IPS DF 6.9 (cell line): ENCODE measurements at regions not wholly inside any gene's neighbourhood (a gene's known extent, or its start where the extent isn't known, plus 50 kb on each side); places are given as distances from the start of the nearest gene placed in this dataset.
"Not testable (repeated sequence)": the region's sequence is repeated elsewhere in the genome, so short reads cannot be mapped to it uniquely, and the experiment has no call there.

Experiments
- DNase-seq: peaks from one replicate; pipeline ENCODE4 v3.0.0-alpha.2; 2013; ENCODE audit warnings: low read depth, low spot score
- H3K27ac ChIP-seq: one replicate; pipeline ENCODE4 v1.5.1; 2013; ENCODE audit warnings: low read length, control low read depth
- H3K27me3 ChIP-seq: 2 replicates; pipeline ENCODE4 v1.6.1; 2013; ENCODE audit warnings: mild to moderate bottlenecking, low read length; ENCODE audit not compliant: control insufficient read depth, insufficient read depth
- H3K36me3 ChIP-seq: 2 replicates; pipeline ENCODE4 v1.6.1; 2013; ENCODE audit warnings: low read length; ENCODE audit not compliant: control insufficient read depth, insufficient read depth
- H3K4me1 ChIP-seq: 2 replicates; pipeline ENCODE4 v1.6.1; 2013; ENCODE audit warnings: low read length; ENCODE audit not compliant: control insufficient read depth, insufficient read depth
- H3K4me3 ChIP-seq: 2 replicates; pipeline ENCODE4 v1.5.1; 2013; ENCODE audit warnings: mild to moderate bottlenecking, low read length
- H3K9me3 ChIP-seq: 2 replicates; pipeline ENCODE4 v1.6.1; 2013; ENCODE audit warnings: low read length, inconsistent platforms; ENCODE audit not compliant: control insufficient read depth, insufficient read depth
- WGBS: extraction: QIAGEN DNeasy Blood & Tissue Kit; methylation state at CpG from one replicate; pipeline ENCODE4 v1.1.7; 2013; ENCODE audit warnings: mixed read lengths, missing lambda C conversion rate; ENCODE audit not compliant: insufficient read length, insufficient coverage; 5-methylcytosine and 5-hydroxymethylcytosine counted together

- H3K9me3 ChIP-seq: no peaks in the 10 kb centered on the region
- H3K27ac ChIP-seq: no peak overlapping the region
- no peak for DNase-seq
- H3K4me3 ChIP-seq: no peak overlapping the region
- no CpG with 5 or more reads among the region's 19 CpGs for WGBS
- H3K4me1 ChIP-seq: no peaks in the 10 kb centered on the region
- no peaks in the 10 kb centered on the region for H3K27me3 ChIP-seq
- no peaks in the 10 kb centered on the region for H3K36me3 ChIP-seq
Observed at GRCh38 chr18:961644-962355, 57.1 kb downstream of the ADCYAP1 start.

- no CpG with 5 or more reads among the region's 2 CpGs for WGBS
- no peaks in the 10 kb centered on the region for H3K27me3 ChIP-seq
- no peak overlapping the region for H3K27ac ChIP-seq
- no peaks in the 10 kb centered on the region for H3K9me3 ChIP-seq
- DNase-seq: no peak
- H3K4me1 ChIP-seq: no peaks in the 10 kb centered on the region
- H3K36me3 ChIP-seq: no peaks in the 10 kb centered on the region
- no peak overlapping the region for H3K4me3 ChIP-seq
Observed at GRCh38 chr18:963276-963675, 58.6 kb downstream of the ADCYAP1 start.

GRCh38 chr18:965921-966758 is 61.5 kb downstream of the ADCYAP1 start:
- Histone ChIP-seq H3K9me3 (no peaks in the 10 kb centered on the region), H3K27ac (no peak overlapping the region), H3K4me1 (no peaks in the 10 kb centered on the region), H3K36me3 (no peaks in the 10 kb centered on the region), H3K27me3 (no peaks in the 10 kb centered on the region), H3K4me3 (no peak overlapping the region)
- no CpG with 5 or more reads among the region's 11 CpGs for WGBS
- DNase-seq: no peak

- H3K4me1 ChIP-seq: no peaks in the 10 kb centered on the region
- H3K9me3 ChIP-seq: no peaks in the 10 kb centered on the region
- no peak overlapping the region for H3K27ac ChIP-seq
- no peak for DNase-seq
- WGBS: no CpG with 5 or more reads among the region's 8 CpGs
- H3K27me3 ChIP-seq: no peaks in the 10 kb centered on the region
- no peaks in the 10 kb centered on the region for H3K36me3 ChIP-seq
- no peak overlapping the region for H3K4me3 ChIP-seq
Observed at GRCh38 chr18:966759-967576, 62.3 kb downstream of the ADCYAP1 start.

GRCh38 chr18:968910-969309 is 64.2 kb downstream of the ADCYAP1 start:
- DNase-seq, H3K27ac ChIP-seq, H3K9me3 ChIP-seq, H3K4me1 ChIP-seq, H3K4me3 ChIP-seq, H3K36me3 ChIP-seq, H3K27me3 ChIP-seq: not testable (repeated sequence)
- WGBS: no CpG with 5 or more reads among the region's 1 CpG

GRCh38 chr18:969311-969710 is 64.6 kb downstream of the ADCYAP1 start:
- not testable (repeated sequence) for H3K36me3 ChIP-seq, H3K27me3 ChIP-seq, H3K4me1 ChIP-seq, DNase-seq, H3K4me3 ChIP-seq, H3K27ac ChIP-seq, H3K9me3 ChIP-seq
- WGBS: no CpG with 5 or more reads among the region's 3 CpGs

GRCh38 chr18:974606-975005 is 69.9 kb downstream of the ADCYAP1 start:
- not testable (repeated sequence) for H3K36me3 ChIP-seq, H3K9me3 ChIP-seq, H3K27me3 ChIP-seq, H3K27ac ChIP-seq, H3K4me3 ChIP-seq, DNase-seq, H3K4me1 ChIP-seq
- no CpG with 5 or more reads among the region's 6 CpGs for WGBS

- DNase-seq, H3K27ac ChIP-seq, H3K4me1 ChIP-seq, H3K9me3 ChIP-seq, H3K27me3 ChIP-seq, H3K36me3 ChIP-seq: not testable (repeated sequence)
- peak overlapping the region; percentile 32; the same call in 1 of the 2 replicates for H3K4me3 ChIP-seq
- WGBS: no CpG with 5 or more reads among the region's 37 CpGs
Observed at GRCh38 chr18:976393-977128, 71.9 kb downstream of the ADCYAP1 start.

GRCh38 chr18:977327-977726 is 72.7 kb downstream of the ADCYAP1 start:
- H3K9me3 ChIP-seq, H3K27me3 ChIP-seq, H3K36me3 ChIP-seq, H3K27ac ChIP-seq, H3K4me3 ChIP-seq, H3K4me1 ChIP-seq, DNase-seq: not testable (repeated sequence)
- no CpG with 5 or more reads among the region's 1 CpG for WGBS

- not testable (repeated sequence) for H3K4me3 ChIP-seq, H3K9me3 ChIP-seq, DNase-seq, H3K36me3 ChIP-seq, H3K27ac ChIP-seq, H3K27me3 ChIP-seq, H3K4me1 ChIP-seq
- WGBS: no CpG with 5 or more reads among the region's 3 CpGs
Observed at GRCh38 chr18:977732-978131, 73.1 kb downstream of the ADCYAP1 start.
